Kidney tubule cell (primary cell): ENCODE measurements at regions not wholly inside any gene's neighbourhood (a gene's known extent, or its start where the extent isn't known, plus 50 kb on each side); places are given as distances from the start of the nearest gene placed in this dataset.
"Not testable (repeated sequence)": the region's sequence is repeated elsewhere in the genome, so short reads cannot be mapped to it uniquely, and the experiment has no call there.

ENCODE experiments used
- DNase-seq: peaks from one replicate; pipeline ENCODE4 v3.0.0-alpha.2; 2018; ENCODE audit warnings: low spot score

- no peak for DNase-seq
These were observed 375.6 kb upstream of the C11orf87 start for GRCh38 chr11:109046284-109046992.

- no peak for DNase-seq
These were observed 373.9 kb upstream of the C11orf87 start for GRCh38 chr11:109048098-109048497.

GRCh38 chr11:109051200-109051599 is 370.8 kb upstream of the C11orf87 start:
- DNase-seq = no peak

GRCh38 chr11:109059402-109059801 is 362.6 kb upstream of the C11orf87 start:
- DNase-seq = no peak

- no peak for DNase-seq
These were observed 360.6 kb upstream of the C11orf87 start for GRCh38 chr11:109061394-109061793.

GRCh38 chr11:109062445-109062844 is 359.5 kb upstream of the C11orf87 start:
- DNase-seq = no peak

- no peak for DNase-seq
These were observed 359.1 kb upstream of the C11orf87 start for GRCh38 chr11:109062871-109063270.

GRCh38 chr11:109064618-109065311 is 357.2 kb upstream of the C11orf87 start:
- not testable (repeated sequence) for DNase-seq

GRCh38 chr11:109071262-109071661 is 350.7 kb upstream of the C11orf87 start:
- DNase-seq = no peak

GRCh38 chr11:109071712-109072524 is 350.1 kb upstream of the C11orf87 start:
- DNase-seq = no peak

GRCh38 chr11:109073032-109073822 is 348.8 kb upstream of the C11orf87 start:
- no peak for DNase-seq

- no peak for DNase-seq
These were observed 346.0 kb upstream of the C11orf87 start for GRCh38 chr11:109075976-109076375.

- no peak for DNase-seq
These were observed 345.1 kb upstream of the C11orf87 start for GRCh38 chr11:109076870-109077269.

GRCh38 chr11:109077291-109077920 is 344.6 kb upstream of the C11orf87 start:
- DNase-seq = no peak

- DNase-seq = no peak
These were observed 336.1 kb upstream of the C11orf87 start for GRCh38 chr11:109085708-109086373.

GRCh38 chr11:109086931-109087330 is 335.1 kb upstream of the C11orf87 start:
- DNase-seq = no peak

- DNase-seq = no peak
These were observed 333.9 kb upstream of the C11orf87 start for GRCh38 chr11:109088086-109088485.

- no peak for DNase-seq
These were observed 332.8 kb upstream of the C11orf87 start for GRCh38 chr11:109089144-109089543.

- DNase-seq = no peak
These were observed 328.6 kb upstream of the C11orf87 start for GRCh38 chr11:109093354-109093753.

- DNase-seq = no peak
These were observed 325.7 kb upstream of the C11orf87 start for GRCh38 chr11:109096266-109096665.
